ENCODE measurements at regions not wholly inside any gene's neighbourhood (a gene's known extent, or its start where the extent isn't known, plus 50 kb on each side); places are given as distances from the start of the nearest gene placed in this dataset.

DNA sequence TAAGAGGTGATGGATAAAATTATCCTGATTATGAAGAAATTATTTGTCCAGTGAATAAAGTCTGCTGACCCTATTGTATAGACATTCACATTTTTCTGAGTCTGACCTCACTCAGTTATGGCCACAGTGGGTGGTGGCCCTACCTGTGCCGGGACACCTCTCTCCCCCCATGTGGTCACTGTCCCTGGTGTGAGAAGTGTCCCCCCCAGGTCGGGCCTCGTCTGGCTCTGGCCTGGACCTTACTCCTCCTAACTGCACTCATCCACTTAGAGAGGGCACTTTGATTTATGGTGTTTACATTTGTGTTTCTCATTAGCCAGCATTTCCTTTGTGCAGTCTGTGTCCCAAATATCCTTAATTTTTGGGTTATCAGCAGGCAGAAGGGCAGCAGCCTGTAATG lies 59.6 kb upstream of the ZNF32 start:
- H3K27me3 ChIP-seq (ENCODE audit: insufficient read depth, low read length) = no peaks in the 10 kb centered on the region
- H3K79me2 ChIP-seq (ENCODE audit: control insufficient read depth, insufficient read depth, low read length, unreplicated experiment) = no peaks in the 10 kb centered on the region
- H3K27ac ChIP-seq (ENCODE audit: low read depth, low read length) = no peak overlapping the region
- no peak overlapping the region for H3K4me3 ChIP-seq (ENCODE audit: low read depth, low read length)
- H2AFZ ChIP-seq (ENCODE audit: low read length, unreplicated experiment) = no peak overlapping the region
- H3K36me3 ChIP-seq (ENCODE audit: insufficient read depth, low read length) = no peaks in the 10 kb centered on the region
- H3K4me1 ChIP-seq (ENCODE audit: control insufficient read depth, insufficient read depth, low read length, unreplicated experiment) = peaks cover 4% of the 10 kb centered on the region

GRCh38 chr10:43707770-43708169 lies 59.1 kb upstream of the ZNF32 start:
- no peak overlapping the region for H3K27ac ChIP-seq (ENCODE audit: low read depth, low read length)
- H3K4me1 ChIP-seq (ENCODE audit: control insufficient read depth, insufficient read depth, low read length, unreplicated experiment) = peaks cover 4% of the 10 kb centered on the region
- H2AFZ ChIP-seq (ENCODE audit: low read length, unreplicated experiment) = no peak overlapping the region
- no peaks in the 10 kb centered on the region for H3K79me2 ChIP-seq (ENCODE audit: control insufficient read depth, insufficient read depth, low read length, unreplicated experiment)
- no peaks in the 10 kb centered on the region for H3K27me3 ChIP-seq (ENCODE audit: insufficient read depth, low read length)
- no peaks in the 10 kb centered on the region for H3K36me3 ChIP-seq (ENCODE audit: insufficient read depth, low read length)
- no peak overlapping the region for H3K4me3 ChIP-seq (ENCODE audit: low read depth, low read length)

DNA sequence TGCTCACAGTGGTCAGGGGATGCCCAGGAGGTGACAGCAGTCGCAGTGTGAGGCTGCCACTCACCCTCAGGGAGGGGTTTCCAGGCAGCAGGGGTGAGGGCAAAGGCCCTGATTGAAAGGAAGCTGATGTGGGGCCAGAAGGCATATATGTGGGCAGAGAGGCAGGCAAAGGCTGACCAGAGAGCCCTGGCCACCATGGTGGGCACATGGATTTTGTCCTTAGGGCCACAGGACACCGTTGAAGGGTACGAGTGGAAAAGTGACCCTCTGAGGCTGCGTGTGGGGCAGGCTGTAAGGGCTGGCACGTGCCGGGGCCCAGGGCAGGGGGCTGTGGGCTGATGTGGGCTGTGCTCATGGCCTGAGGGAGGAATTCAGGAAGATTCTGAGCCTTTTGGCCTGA lies 57.5 kb upstream of the ZNF32 start:
- H2AFZ ChIP-seq (ENCODE audit: low read length, unreplicated experiment) = no peak overlapping the region
- H3K79me2 ChIP-seq (ENCODE audit: control insufficient read depth, insufficient read depth, low read length, unreplicated experiment) = no peaks in the 10 kb centered on the region
- no peaks in the 10 kb centered on the region for H3K36me3 ChIP-seq (ENCODE audit: insufficient read depth, low read length)
- no peak overlapping the region for H3K27ac ChIP-seq (ENCODE audit: low read depth, low read length)
- H3K4me3 ChIP-seq (ENCODE audit: low read depth, low read length) = no peak overlapping the region
- H3K27me3 ChIP-seq (ENCODE audit: insufficient read depth, low read length) = no peaks in the 10 kb centered on the region
- peaks cover 4% of the 10 kb centered on the region for H3K4me1 ChIP-seq (ENCODE audit: control insufficient read depth, insufficient read depth, low read length, unreplicated experiment)

GRCh38 chr10:43703286-43703685 lies 54.6 kb upstream of the ZNF32 start:
- no peak overlapping the region for H3K4me3 ChIP-seq (ENCODE audit: low read depth, low read length)
- H3K27me3 ChIP-seq (ENCODE audit: insufficient read depth, low read length) = no peaks in the 10 kb centered on the region
- H3K79me2 ChIP-seq (ENCODE audit: control insufficient read depth, insufficient read depth, low read length, unreplicated experiment) = no peaks in the 10 kb centered on the region
- H3K27ac ChIP-seq (ENCODE audit: low read depth, low read length) = no peak overlapping the region
- no peaks in the 10 kb centered on the region for H3K36me3 ChIP-seq (ENCODE audit: insufficient read depth, low read length)
- no peak overlapping the region for H2AFZ ChIP-seq (ENCODE audit: low read length, unreplicated experiment)
- peaks cover 4% of the 10 kb centered on the region for H3K4me1 ChIP-seq (ENCODE audit: control insufficient read depth, insufficient read depth, low read length, unreplicated experiment)

DNA sequence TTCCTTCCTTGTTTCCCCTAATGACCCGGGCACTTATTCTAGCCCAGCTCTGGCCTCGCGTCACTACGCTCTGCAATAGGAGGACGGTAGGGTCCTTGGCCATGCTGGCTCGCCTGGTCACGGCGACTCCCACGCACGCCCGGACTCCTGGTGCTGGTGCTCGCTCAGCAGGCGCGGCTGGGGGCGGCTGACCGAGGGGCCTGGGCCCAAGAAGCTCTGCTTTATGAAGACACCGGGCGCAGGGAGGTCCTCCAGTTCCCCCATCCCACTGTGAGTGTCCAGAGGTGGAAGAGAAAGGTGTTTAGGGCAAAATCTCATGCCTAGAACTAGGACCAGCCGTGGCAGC lies 54.2 kb upstream of the ZNF32 start:
- no peak overlapping the region for H2AFZ ChIP-seq (ENCODE audit: low read length, unreplicated experiment)
- no peak overlapping the region for H3K4me3 ChIP-seq (ENCODE audit: low read depth, low read length)
- H3K36me3 ChIP-seq (ENCODE audit: insufficient read depth, low read length) = no peaks in the 10 kb centered on the region
- no peaks in the 10 kb centered on the region for H3K79me2 ChIP-seq (ENCODE audit: control insufficient read depth, insufficient read depth, low read length, unreplicated experiment)
- H3K27me3 ChIP-seq (ENCODE audit: insufficient read depth, low read length) = no peaks in the 10 kb centered on the region
- H3K4me1 ChIP-seq (ENCODE audit: control insufficient read depth, insufficient read depth, low read length, unreplicated experiment) = peaks cover 4% of the 10 kb centered on the region
- no peak overlapping the region for H3K27ac ChIP-seq (ENCODE audit: low read depth, low read length)

GRCh38 chr10:43702213-43702935 lies 53.7 kb upstream of the ZNF32 start:
- Histone ChIP-seq H2AFZ (ENCODE audit: low read length, unreplicated experiment) (no peak overlapping the region), H3K36me3 (ENCODE audit: insufficient read depth, low read length) (no peaks in the 10 kb centered on the region), H3K79me2 (ENCODE audit: control insufficient read depth, insufficient read depth, low read length, unreplicated experiment) (no peaks in the 10 kb centered on the region), H3K4me3 (ENCODE audit: low read depth, low read length) (no peak overlapping the region), H3K27ac (ENCODE audit: low read depth, low read length) (no peak overlapping the region), H3K4me1 (ENCODE audit: control insufficient read depth, insufficient read depth, low read length, unreplicated experiment) (no peaks in the 10 kb centered on the region), H3K27me3 (ENCODE audit: insufficient read depth, low read length) (no peaks in the 10 kb centered on the region)

DNA sequence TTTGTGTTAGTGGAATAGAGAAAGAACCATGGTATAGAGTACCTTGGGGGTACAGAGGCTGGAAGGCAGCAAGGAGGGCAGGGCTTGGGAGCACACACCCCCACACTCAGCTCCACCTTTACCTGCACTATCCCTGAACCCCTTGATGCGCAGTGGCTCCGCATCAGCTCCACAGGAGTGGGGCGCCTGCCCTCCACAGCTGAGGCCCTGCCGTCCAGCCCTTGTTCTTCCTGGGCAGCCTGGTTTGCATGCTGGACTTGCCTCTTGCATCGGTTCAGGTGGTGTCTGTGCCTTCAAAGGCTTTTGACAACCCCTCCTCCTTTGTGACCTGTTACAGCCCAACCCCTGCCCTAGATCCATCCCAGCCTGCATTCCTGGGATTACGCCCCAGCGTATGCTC lies 52.6 kb upstream of the ZNF32 start:
- H3K4me1 ChIP-seq (ENCODE audit: control insufficient read depth, insufficient read depth, low read length, unreplicated experiment) = no peaks in the 10 kb centered on the region
- no peak overlapping the region for H2AFZ ChIP-seq (ENCODE audit: low read length, unreplicated experiment)
- H3K4me3 ChIP-seq (ENCODE audit: low read depth, low read length) = no peak overlapping the region
- H3K79me2 ChIP-seq (ENCODE audit: control insufficient read depth, insufficient read depth, low read length, unreplicated experiment) = no peaks in the 10 kb centered on the region
- no peak overlapping the region for H3K27ac ChIP-seq (ENCODE audit: low read depth, low read length)
- H3K36me3 ChIP-seq (ENCODE audit: insufficient read depth, low read length) = no peaks in the 10 kb centered on the region
- H3K27me3 ChIP-seq (ENCODE audit: insufficient read depth, low read length) = no peaks in the 10 kb centered on the region

GRCh38 chr10:43700306-43700705 lies 51.6 kb upstream of the ZNF32 start:
- Histone ChIP-seq H2AFZ (ENCODE audit: low read length, unreplicated experiment) (no peak overlapping the region), H3K4me3 (ENCODE audit: low read depth, low read length) (no peak overlapping the region), H3K36me3 (ENCODE audit: insufficient read depth, low read length) (no peaks in the 10 kb centered on the region), H3K27ac (ENCODE audit: low read depth, low read length) (no peak overlapping the region), H3K79me2 (ENCODE audit: control insufficient read depth, insufficient read depth, low read length, unreplicated experiment) (no peaks in the 10 kb centered on the region), H3K27me3 (ENCODE audit: insufficient read depth, low read length) (no peaks in the 10 kb centered on the region), H3K4me1 (ENCODE audit: control insufficient read depth, insufficient read depth, low read length, unreplicated experiment) (no peaks in the 10 kb centered on the region)

DNA sequence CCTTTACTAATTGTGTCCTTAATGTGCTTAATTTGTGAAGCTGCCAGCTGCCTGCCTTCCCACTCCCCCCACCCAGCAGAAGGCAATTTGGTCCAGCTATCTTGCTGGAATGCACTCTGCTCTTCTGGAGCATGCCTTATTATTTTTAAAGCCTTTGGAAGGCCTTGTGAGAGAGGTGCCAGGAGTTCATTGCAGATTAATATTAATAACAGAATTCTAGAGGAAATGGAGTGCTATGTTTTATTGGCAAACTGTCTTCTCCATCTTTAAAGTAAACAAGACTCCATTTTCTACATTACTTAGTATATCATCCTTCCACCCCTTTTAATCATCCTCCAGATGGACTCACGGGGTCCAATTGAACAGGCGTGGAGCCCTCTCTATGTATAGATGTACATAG lies 50.8 kb upstream of the ZNF32 start:
- Histone ChIP-seq H3K27ac (ENCODE audit: low read depth, low read length) (no peak overlapping the region), H2AFZ (ENCODE audit: low read length, unreplicated experiment) (no peak overlapping the region), H3K79me2 (ENCODE audit: control insufficient read depth, insufficient read depth, low read length, unreplicated experiment) (no peaks in the 10 kb centered on the region), H3K27me3 (ENCODE audit: insufficient read depth, low read length) (no peaks in the 10 kb centered on the region), H3K4me3 (ENCODE audit: low read depth, low read length) (no peak overlapping the region), H3K4me1 (ENCODE audit: control insufficient read depth, insufficient read depth, low read length, unreplicated experiment) (no peaks in the 10 kb centered on the region), H3K36me3 (ENCODE audit: insufficient read depth, low read length) (no peaks in the 10 kb centered on the region)

Measured in ACC112 (cell line).